ENCODE measurements at regions not wholly inside any gene's neighbourhood (a gene's known extent, or its start where the extent isn't known, plus 50 kb on each side); places are given as distances from the start of the nearest gene placed in this dataset.

DNA sequence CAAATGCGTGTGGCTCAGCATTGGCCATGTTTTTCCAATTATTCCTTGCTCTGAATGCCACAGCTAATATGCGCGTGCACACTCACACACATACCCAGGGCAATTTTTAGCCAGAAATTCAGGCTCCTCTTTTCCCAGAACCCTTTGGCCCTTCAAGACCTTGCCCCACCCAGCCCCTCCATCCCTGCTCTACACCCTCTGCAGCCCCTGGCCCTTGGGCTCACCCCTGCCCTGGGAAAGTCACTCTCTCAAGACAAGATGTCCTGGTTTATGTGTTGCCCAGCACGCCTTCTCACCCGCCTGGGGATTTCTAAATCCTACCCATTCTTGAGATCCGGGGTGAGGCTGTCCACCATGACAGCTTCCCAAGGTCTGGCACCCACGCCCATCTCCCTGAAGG is 319.7 kb downstream of the CYP26B1 start:
- H4K20me1 ChIP-seq (replicated peaks; ENCODE audit: insufficient read depth), result no peaks in the 10 kb centered on the region
- H3K4me3 Mint-ChIP-seq, result no peak overlapping the region
- TF ChIP-seq REST (IDR thresholded peaks at IDR 0.05; ENCODE audit: unreplicated experiment), result no peak
- TF ChIP-seq POLR2AphosphoS5 (IDR thresholded peaks at IDR 0.05; ENCODE audit: low read depth), result no peak
- TF ChIP-seq EZH2phosphoT487 (IDR thresholded peaks at IDR 0.05; ENCODE audit: unreplicated experiment), result no peak
- TF ChIP-seq EZH2 (IDR thresholded peaks at IDR 0.05; ENCODE audit: low read depth, unreplicated experiment), result no peak
- TF ChIP-seq JUNB (IDR thresholded peaks at IDR 0.05; ENCODE audit: unreplicated experiment), result no peak
- no peak for TF ChIP-seq ZNF331 (CRISPR knock-in tag; IDR thresholded peaks at IDR 0.05; ENCODE audit: low read depth)
- TF ChIP-seq, protein P1, sequence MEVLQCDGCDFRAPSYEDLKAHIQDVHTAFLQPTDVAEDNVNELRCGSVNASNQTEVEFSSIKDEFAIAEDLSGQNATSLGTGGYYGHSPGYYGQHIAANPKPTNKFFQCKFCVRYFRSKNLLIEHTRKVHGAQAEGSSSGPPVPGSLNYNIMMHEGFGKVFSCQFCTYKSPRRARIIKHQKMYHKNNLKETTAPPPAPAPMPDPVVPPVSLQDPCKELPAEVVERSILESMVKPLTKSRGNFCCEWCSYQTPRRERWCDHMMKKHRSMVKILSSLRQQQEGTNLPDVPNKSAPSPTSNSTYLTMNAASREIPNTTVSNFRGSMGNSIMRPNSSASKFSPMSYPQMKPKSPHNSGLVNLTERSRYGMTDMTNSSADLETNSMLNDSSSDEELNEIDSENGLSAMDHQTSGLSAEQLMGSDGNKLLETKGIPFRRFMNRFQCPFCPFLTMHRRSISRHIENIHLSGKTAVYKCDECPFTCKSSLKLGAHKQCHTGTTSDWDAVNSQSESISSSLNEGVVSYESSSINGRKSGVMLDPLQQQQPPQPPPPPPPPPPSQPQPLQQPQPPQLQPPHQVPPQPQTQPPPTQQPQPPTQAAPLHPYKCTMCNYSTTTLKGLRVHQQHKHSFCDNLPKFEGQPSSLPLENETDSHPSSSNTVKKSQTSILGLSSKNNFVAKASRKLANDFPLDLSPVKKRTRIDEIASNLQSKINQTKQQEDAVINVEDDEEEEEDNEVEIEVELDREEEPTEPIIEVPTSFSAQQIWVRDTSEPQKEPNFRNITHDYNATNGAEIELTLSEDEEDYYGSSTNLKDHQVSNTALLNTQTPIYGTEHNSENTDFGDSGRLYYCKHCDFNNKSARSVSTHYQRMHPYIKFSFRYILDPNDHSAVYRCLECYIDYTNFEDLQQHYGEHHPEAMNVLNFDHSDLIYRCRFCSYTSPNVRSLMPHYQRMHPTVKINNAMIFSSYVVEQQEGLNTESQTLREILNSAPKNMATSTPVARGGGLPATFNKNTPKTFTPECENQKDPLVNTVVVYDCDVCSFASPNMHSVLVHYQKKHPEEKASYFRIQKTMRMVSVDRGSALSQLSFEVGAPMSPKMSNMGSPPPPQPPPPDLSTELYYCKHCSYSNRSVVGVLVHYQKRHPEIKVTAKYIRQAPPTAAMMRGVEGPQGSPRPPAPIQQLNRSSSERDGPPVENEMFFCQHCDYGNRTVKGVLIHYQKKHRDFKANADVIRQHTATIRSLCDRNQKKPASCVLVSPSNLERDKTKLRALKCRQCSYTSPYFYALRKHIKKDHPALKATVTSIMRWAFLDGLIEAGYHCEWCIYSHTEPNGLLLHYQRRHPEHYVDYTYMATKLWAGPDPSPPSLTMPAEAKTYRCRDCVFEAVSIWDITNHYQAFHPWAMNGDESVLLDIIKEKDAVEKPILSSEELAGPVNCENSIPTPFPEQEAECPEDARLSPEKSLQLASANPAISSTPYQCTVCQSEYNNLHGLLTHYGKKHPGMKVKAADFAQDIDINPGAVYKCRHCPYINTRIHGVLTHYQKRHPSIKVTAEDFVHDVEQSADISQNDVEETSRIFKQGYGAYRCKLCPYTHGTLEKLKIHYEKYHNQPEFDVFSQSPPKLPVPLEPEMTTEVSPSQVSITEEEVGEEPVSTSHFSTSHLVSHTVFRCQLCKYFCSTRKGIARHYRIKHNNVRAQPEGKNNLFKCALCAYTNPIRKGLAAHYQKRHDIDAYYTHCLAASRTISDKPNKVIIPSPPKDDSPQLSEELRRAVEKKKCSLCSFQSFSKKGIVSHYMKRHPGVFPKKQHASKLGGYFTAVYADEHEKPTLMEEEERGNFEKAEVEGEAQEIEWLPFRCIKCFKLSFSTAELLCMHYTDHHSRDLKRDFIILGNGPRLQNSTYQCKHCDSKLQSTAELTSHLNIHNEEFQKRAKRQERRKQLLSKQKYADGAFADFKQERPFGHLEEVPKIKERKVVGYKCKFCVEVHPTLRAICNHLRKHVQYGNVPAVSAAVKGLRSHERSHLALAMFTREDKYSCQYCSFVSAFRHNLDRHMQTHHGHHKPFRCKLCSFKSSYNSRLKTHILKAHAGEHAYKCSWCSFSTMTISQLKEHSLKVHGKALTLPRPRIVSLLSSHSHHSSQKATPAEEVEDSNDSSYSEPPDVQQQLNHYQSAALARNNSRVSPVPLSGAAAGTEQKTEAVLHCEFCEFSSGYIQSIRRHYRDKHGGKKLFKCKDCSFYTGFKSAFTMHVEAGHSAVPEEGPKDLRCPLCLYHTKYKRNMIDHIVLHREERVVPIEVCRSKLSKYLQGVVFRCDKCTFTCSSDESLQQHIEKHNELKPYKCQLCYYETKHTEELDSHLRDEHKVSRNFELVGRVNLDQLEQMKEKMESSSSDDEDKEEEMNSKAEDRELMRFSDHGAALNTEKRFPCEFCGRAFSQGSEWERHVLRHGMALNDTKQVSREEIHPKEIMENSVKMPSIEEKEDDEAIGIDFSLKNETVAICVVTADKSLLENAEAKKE (CRISPR knock-in tag; IDR thresholded peaks at IDR 0.05), result no peak
- no peak for TF ChIP-seq ZNF114 (CRISPR knock-in tag; IDR thresholded peaks at IDR 0.05)
- TF ChIP-seq CREB1 (CRISPR knock-in tag; IDR thresholded peaks at IDR 0.05; ENCODE audit: low read depth), result no peak
- TF ChIP-seq ETS1 (IDR thresholded peaks at IDR 0.05), result no peak
- TF ChIP-seq NANOG (IDR thresholded peaks at IDR 0.05; ENCODE audit: borderline replicate concordance), result no peak
- no peak for TF ChIP-seq CTCF (conservative IDR thresholded peaks at IDR 0.05; ENCODE audit: low read depth in 2 of 2)
- no peak for TF ChIP-seq STAT1 (IDR thresholded peaks at IDR 0.05; ENCODE audit: unreplicated experiment)
- H3K4me1 ChIP-seq (ENCODE audit: insufficient read depth), result no peaks in the 10 kb centered on the region
- no peaks in the 10 kb centered on the region for H3F3A ChIP-seq (replicated peaks; ENCODE audit: low read depth)
- DNase-seq (ENCODE audit: low spot score) (no peak), ATAC-seq (no peak)
- H2AFZ ChIP-seq, result no peak overlapping the region
- no peaks in the 10 kb centered on the region; the same call in 2 of the 3 replicates for H3K36me3 Mint-ChIP-seq (ENCODE audit: low read depth)
- H3K4me3 ChIP-seq, result no peak overlapping the region
- H3K27me3 Mint-ChIP-seq (ENCODE audit: insufficient read depth, low read depth, poor library complexity), result peaks cover 5% of the 10 kb centered on the region
- no peak overlapping the region for H3K27ac ChIP-seq (ENCODE audit: low read depth)
- H3K79me2 ChIP-seq (replicated peaks; ENCODE audit: insufficient read depth), result no peaks in the 10 kb centered on the region
- no peaks in the 10 kb centered on the region for H3K27me3 ChIP-seq (ENCODE audit: insufficient read depth)
- H3K36me3 ChIP-seq (ENCODE audit: insufficient read depth), result no peaks in the 10 kb centered on the region
- no peaks in the 10 kb centered on the region for H3K9me2 ChIP-seq (ENCODE audit: insufficient read depth)
- H3K4me2 ChIP-seq, result no peak overlapping the region
- peaks cover 14% of the 10 kb centered on the region for H3K9me3 Mint-ChIP-seq
- H3K27ac Mint-ChIP-seq, result no peak overlapping the region
- no peaks in the 10 kb centered on the region for H3K4me1 Mint-ChIP-seq
